ENCODE measurements at regions not wholly inside any gene's neighbourhood (a gene's known extent, or its start where the extent isn't known, plus 50 kb on each side); places are given as distances from the start of the nearest gene placed in this dataset.

- DNase-seq: no peak
These were observed 111.2 kb downstream of the NCOR2 start for GRCh38 chr12:124456133-124456651.

GRCh38 chr12:124455336-124455735 is 112.1 kb downstream of the NCOR2 start:
- DNase-seq: no peak

GRCh38 chr12:124454735-124455134 is 112.7 kb downstream of the NCOR2 start:
- DNase-seq: peak; percentile 33

- no peak for DNase-seq
These were observed 113.1 kb downstream of the NCOR2 start for GRCh38 chr12:124454352-124454725.

- DNase-seq: peak; percentile 89
These were observed 113.7 kb downstream of the NCOR2 start for GRCh38 chr12:124453419-124454351.

- no peak for DNase-seq
These were observed 114.7 kb downstream of the NCOR2 start for GRCh38 chr12:124452576-124453331.

- no peak for DNase-seq
These were observed 115.7 kb downstream of the NCOR2 start for GRCh38 chr12:124451637-124452243.

- no peak for DNase-seq
These were observed 116.4 kb downstream of the NCOR2 start for GRCh38 chr12:124451016-124451415.

GRCh38 chr12:124450376-124450750 is 117.0 kb downstream of the NCOR2 start:
- no peak for DNase-seq

GRCh38 chr12:124449623-124450375 is 117.6 kb downstream of the NCOR2 start:
- DNase-seq: no peak

GRCh38 chr12:124448955-124449622 is 118.3 kb downstream of the NCOR2 start:
- DNase-seq: no peak

- DNase-seq: no peak
These were observed 119.0 kb downstream of the NCOR2 start for GRCh38 chr12:124448241-124448954.

- DNase-seq: no peak
These were observed 121.0 kb downstream of the NCOR2 start for GRCh38 chr12:124446364-124446763.

GRCh38 chr12:124445826-124446225 is 121.6 kb downstream of the NCOR2 start:
- no peak for DNase-seq

GRCh38 chr12:124445121-124445718 is 122.2 kb downstream of the NCOR2 start:
- DNase-seq: no peak

- DNase-seq: no peak
These were observed 123.3 kb downstream of the NCOR2 start for GRCh38 chr12:124443931-124444712.

- no peak for DNase-seq
These were observed 124.5 kb downstream of the NCOR2 start for GRCh38 chr12:124442772-124443445.

GRCh38 chr12:124442281-124442680 is 125.1 kb downstream of the NCOR2 start:
- DNase-seq: no peak

- no peak for DNase-seq
These were observed 125.8 kb downstream of the NCOR2 start for GRCh38 chr12:124441443-124442194.
